ENCODE measurements at regions not wholly inside any gene's neighbourhood (a gene's known extent, or its start where the extent isn't known, plus 50 kb on each side); places are given as distances from the start of the nearest gene placed in this dataset.

GRCh38 chr1:240004086-240004749, 87.5 kb upstream of the FMN2 start:
- DNase-seq: no peak

GRCh38 chr1:240005997-240006650, 85.6 kb upstream of the FMN2 start:
- no peak for DNase-seq

GRCh38 chr1:240008298-240008697, 83.4 kb upstream of the FMN2 start:
- DNase-seq: no peak

- DNase-seq: no peak
Measured at GRCh38 chr1:240014051-240014450, 77.6 kb upstream of the FMN2 start.

- DNase-seq: no peak
Measured at GRCh38 chr1:240018617-240019016, 73.1 kb upstream of the FMN2 start.

- DNase-seq: no peak
Measured at GRCh38 chr1:240019524-240019923, 72.2 kb upstream of the FMN2 start.

DNA sequence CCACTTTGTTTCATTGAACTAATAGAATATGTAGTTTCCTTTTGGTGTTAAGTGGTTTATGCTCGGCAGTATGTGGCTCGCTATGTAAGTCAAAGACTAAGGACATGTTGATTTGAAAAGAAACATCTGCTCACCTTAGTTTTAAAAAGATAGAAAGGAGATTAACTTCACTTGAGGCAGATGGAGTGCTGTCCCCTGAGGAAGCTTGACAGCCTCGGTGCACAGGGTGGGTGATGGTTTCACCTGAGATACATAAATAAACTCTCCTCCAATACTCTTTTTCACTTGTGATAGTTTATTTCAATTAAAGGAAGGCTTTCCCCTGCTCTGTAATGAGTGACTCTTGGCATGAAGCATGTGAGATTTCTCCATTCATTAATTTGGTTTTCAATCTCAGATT, 70.8 kb upstream of the FMN2 start:
- no peak for DNase-seq

DNA sequence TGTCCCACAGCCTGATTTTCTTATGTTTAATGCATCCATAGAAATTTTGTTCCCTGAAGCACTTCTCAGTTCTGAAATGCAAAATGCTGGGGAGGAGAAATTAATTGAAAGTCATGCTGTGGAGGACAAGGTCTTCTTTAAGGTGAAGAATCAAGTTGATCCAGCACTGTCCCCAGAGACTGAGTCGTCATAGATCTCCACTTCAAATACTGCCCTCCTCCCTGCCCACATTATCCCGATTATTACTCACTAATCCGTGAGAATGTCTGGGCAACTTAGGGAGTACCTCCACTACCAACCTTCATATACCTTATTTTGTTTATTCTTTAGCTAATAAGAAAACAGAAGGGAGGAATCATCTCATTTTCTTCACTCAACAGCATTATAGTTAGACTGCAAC, 70.0 kb upstream of the FMN2 start:
- DNase-seq: no peak

DNA sequence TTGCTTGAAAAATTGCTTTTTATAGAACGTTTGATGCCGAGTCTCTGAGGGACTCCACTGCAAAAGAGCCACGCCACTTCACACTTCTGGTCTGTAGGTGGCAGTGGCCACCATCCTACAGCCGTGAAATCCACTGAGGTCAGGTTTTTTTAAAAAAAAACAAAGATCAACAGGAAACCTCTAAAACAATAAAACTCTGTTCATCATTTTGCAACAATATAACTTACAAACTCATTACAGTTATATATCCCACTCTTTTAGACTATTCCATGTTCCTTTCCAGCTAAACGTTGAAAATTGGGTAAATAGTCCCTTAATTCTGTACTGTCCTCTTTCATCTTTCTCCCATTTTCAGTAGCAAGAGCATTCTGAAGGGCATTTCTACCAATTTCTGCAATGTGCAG, 64.6 kb upstream of the FMN2 start:
- DNase-seq: no peak

GRCh38 chr1:240029418-240029817, 62.3 kb upstream of the FMN2 start:
- DNase-seq: no peak

DNA sequence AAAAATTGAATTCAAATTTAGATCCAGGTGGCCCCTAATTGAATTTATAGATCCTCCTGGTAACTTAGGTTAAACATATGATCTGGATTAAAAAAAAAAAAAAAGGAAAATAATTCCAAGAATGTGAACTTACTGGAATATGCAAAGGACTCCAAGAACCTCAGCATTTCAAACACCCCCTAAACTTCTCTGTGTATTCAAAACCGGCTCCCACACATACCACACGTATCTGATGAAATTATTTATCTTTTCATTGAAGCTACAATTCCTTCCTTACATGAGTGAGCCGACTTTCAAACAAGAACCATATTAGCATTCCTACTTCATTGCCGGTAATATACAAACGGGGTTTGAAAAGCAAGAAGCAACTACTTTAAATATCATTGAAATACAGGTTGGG, 61.4 kb upstream of the FMN2 start:
- DNase-seq: no peak

DNA sequence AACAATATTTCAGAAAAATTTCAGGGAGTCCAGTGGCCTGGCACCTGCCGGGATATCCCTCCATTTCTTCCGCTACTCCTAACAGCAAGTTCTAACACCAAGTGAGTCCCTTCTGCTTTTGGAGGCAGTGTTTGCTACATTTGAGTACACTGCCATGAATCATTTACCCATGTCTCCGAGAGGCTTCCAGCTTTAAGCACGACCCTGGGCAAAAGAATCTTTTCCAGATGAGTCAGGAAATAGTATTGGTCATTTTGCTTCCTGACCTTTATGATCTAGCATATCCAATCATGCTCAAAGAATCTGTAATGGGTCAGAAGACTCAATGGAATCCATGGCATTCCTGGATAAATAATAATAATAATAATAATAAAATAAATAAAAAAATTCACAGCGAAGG, 60.7 kb upstream of the FMN2 start:
- no peak for DNase-seq

- no peak for DNase-seq
Measured at GRCh38 chr1:240031414-240031813, 60.3 kb upstream of the FMN2 start.

GRCh38 chr1:240033406-240033805, 58.3 kb upstream of the FMN2 start:
- DNase-seq: no peak

- no peak for DNase-seq
Measured at GRCh38 chr1:240036526-240036925, 55.2 kb upstream of the FMN2 start.
